Neuron (in vitro differentiated cells): ENCODE measurements at regions not wholly inside any gene's neighbourhood (a gene's known extent, or its start where the extent isn't known, plus 50 kb on each side); places are given as distances from the start of the nearest gene placed in this dataset.
"Not testable (repeated sequence)": the region's sequence is repeated elsewhere in the genome, so short reads cannot be mapped to it uniquely, and the experiment has no call there.

Source experiments
- H2AFZ ChIP-seq: one replicate; pipeline ENCODE4 v1.6.1; 2013; ENCODE audit warnings: low read depth, mild to moderate bottlenecking, inconsistent platforms, low read length, moderate library complexity
- H3K27me3 ChIP-seq: one replicate; pipeline ENCODE4 v1.6.1; 2013; ENCODE audit warnings: low read length; ENCODE audit not compliant: insufficient read depth
- H3K36me3 ChIP-seq: one replicate; pipeline ENCODE4 v1.6.1; 2013; ENCODE audit warnings: low read length; ENCODE audit not compliant: insufficient read depth
- H3K4me1 ChIP-seq: one replicate; pipeline ENCODE4 v1.6.1; 2013; ENCODE audit warnings: low read length; ENCODE audit not compliant: insufficient read depth
- H3K4me3 ChIP-seq: 2 replicates; pipeline ENCODE4 v1.5.1; 2013; ENCODE audit warnings: mild to moderate bottlenecking, low read length, moderate library complexity
- H3K9me3 ChIP-seq: one replicate; pipeline ENCODE4 v1.6.1; 2013; ENCODE audit warnings: low read length

- no peaks in the 10 kb centered on the region for H3K27me3 ChIP-seq
Observed at GRCh38 chr12:28787151-28787550, 361.9 kb upstream of the FAR2 start.

GRCh38 chr12:28788256-28788655, 360.8 kb upstream of the FAR2 start:
- H3K36me3 ChIP-seq, H3K9me3 ChIP-seq, H3K4me3 ChIP-seq, H3K27me3 ChIP-seq, H2AFZ ChIP-seq: not testable (repeated sequence)
- peaks cover 23% of the 10 kb centered on the region for H3K4me1 ChIP-seq

More at GRCh38 chr12:28787151-28787550, 361.9 kb upstream of the FAR2 start:
- Histone ChIP-seq H3K4me3 (no peak overlapping the region), H2AFZ (no peak overlapping the region), H3K4me1 (peaks cover 12% of the 10 kb centered on the region), H3K36me3 (no peaks in the 10 kb centered on the region), H3K9me3 (no peaks in the 10 kb centered on the region)

- Histone ChIP-seq H2AFZ (no peak overlapping the region), H3K4me1 (peaks cover 24% of the 10 kb centered on the region), H3K9me3 (no peaks in the 10 kb centered on the region), H3K27me3 (no peaks in the 10 kb centered on the region), H3K4me3 (no peak overlapping the region), H3K36me3 (no peaks in the 10 kb centered on the region)
Observed at GRCh38 chr12:28793581-28794151, 355.4 kb upstream of the FAR2 start.

GRCh38 chr12:28794211-28794610, 354.9 kb upstream of the FAR2 start:
- peaks cover 24% of the 10 kb centered on the region for H3K4me1 ChIP-seq
- H2AFZ ChIP-seq = no peak overlapping the region
- H3K9me3 ChIP-seq = no peaks in the 10 kb centered on the region
- no peak overlapping the region for H3K4me3 ChIP-seq
- no peaks in the 10 kb centered on the region for H3K27me3 ChIP-seq
- no peaks in the 10 kb centered on the region for H3K36me3 ChIP-seq

- Histone ChIP-seq H3K4me1 (peaks cover 24% of the 10 kb centered on the region), H3K36me3 (no peaks in the 10 kb centered on the region), H3K27me3 (no peaks in the 10 kb centered on the region), H3K4me3 (no peak overlapping the region), H3K9me3 (no peaks in the 10 kb centered on the region), H2AFZ (no peak overlapping the region)
Observed at GRCh38 chr12:28794786-28795185, 354.3 kb upstream of the FAR2 start.

GRCh38 chr12:28795311-28795710, 353.8 kb upstream of the FAR2 start:
- H3K9me3 ChIP-seq = no peaks in the 10 kb centered on the region
- H3K4me1 ChIP-seq = peaks cover 24% of the 10 kb centered on the region
- no peaks in the 10 kb centered on the region for H3K36me3 ChIP-seq
- H3K4me3 ChIP-seq = no peak overlapping the region
- no peak overlapping the region for H2AFZ ChIP-seq
- H3K27me3 ChIP-seq = no peaks in the 10 kb centered on the region

GRCh38 chr12:28799348-28799747, 349.7 kb upstream of the FAR2 start:
- Histone ChIP-seq H3K36me3 (no peaks in the 10 kb centered on the region), H3K27me3 (no peaks in the 10 kb centered on the region), H2AFZ (no peak overlapping the region), H3K4me3 (no peak overlapping the region), H3K4me1 (no peaks in the 10 kb centered on the region), H3K9me3 (no peaks in the 10 kb centered on the region)

- Histone ChIP-seq H3K9me3 (no peaks in the 10 kb centered on the region), H3K4me1 (no peaks in the 10 kb centered on the region), H3K4me3 (no peak overlapping the region), H3K27me3 (no peaks in the 10 kb centered on the region), H3K36me3 (no peaks in the 10 kb centered on the region), H2AFZ (no peak overlapping the region)
Observed at GRCh38 chr12:28800129-28800528, 348.9 kb upstream of the FAR2 start.

- Histone ChIP-seq H3K36me3 (no peaks in the 10 kb centered on the region), H3K27me3 (no peaks in the 10 kb centered on the region), H2AFZ (no peak overlapping the region), H3K4me3 (no peak overlapping the region), H3K9me3 (no peaks in the 10 kb centered on the region), H3K4me1 (no peaks in the 10 kb centered on the region)
Observed at GRCh38 chr12:28802706-28803438, 346.2 kb upstream of the FAR2 start.

GRCh38 chr12:28807535-28807934, 341.5 kb upstream of the FAR2 start:
- no peak overlapping the region for H2AFZ ChIP-seq
- H3K9me3 ChIP-seq = no peaks in the 10 kb centered on the region
- no peaks in the 10 kb centered on the region for H3K36me3 ChIP-seq
- H3K4me3 ChIP-seq = no peak overlapping the region
- no peaks in the 10 kb centered on the region for H3K4me1 ChIP-seq
- no peaks in the 10 kb centered on the region for H3K27me3 ChIP-seq

- H2AFZ ChIP-seq = no peak overlapping the region
- no peaks in the 10 kb centered on the region for H3K27me3 ChIP-seq
- H3K36me3 ChIP-seq = no peaks in the 10 kb centered on the region
- H3K9me3 ChIP-seq = no peaks in the 10 kb centered on the region
- no peak overlapping the region for H3K4me3 ChIP-seq
- no peaks in the 10 kb centered on the region for H3K4me1 ChIP-seq
Observed at GRCh38 chr12:28811457-28811856, 337.6 kb upstream of the FAR2 start.

GRCh38 chr12:28814246-28814645, 334.8 kb upstream of the FAR2 start:
- no peak overlapping the region for H3K4me3 ChIP-seq
- no peaks in the 10 kb centered on the region for H3K4me1 ChIP-seq
- no peak overlapping the region for H2AFZ ChIP-seq
- H3K27me3 ChIP-seq = no peaks in the 10 kb centered on the region
- no peaks in the 10 kb centered on the region for H3K9me3 ChIP-seq
- no peaks in the 10 kb centered on the region for H3K36me3 ChIP-seq

- H3K4me3 ChIP-seq = no peak overlapping the region
- no peaks in the 10 kb centered on the region for H3K4me1 ChIP-seq
- no peaks in the 10 kb centered on the region for H3K36me3 ChIP-seq
- H2AFZ ChIP-seq = no peak overlapping the region
- no peaks in the 10 kb centered on the region for H3K27me3 ChIP-seq
- H3K9me3 ChIP-seq = no peaks in the 10 kb centered on the region
Observed at GRCh38 chr12:28817524-28817923, 331.6 kb upstream of the FAR2 start.
